ENCODE measurements at regions not wholly inside any gene's neighbourhood (a gene's known extent, or its start where the extent isn't known, plus 50 kb on each side); places are given as distances from the start of the nearest gene placed in this dataset.

- Histone ChIP-seq H3K36me3 (ENCODE audit: low read depth) (no peaks in the 10 kb centered on the region), H3K9me3 (peaks cover 20% of the 10 kb centered on the region), H3K4me1 (ENCODE audit: low read depth) (no peaks in the 10 kb centered on the region), H3K4me3 (no peak overlapping the region)
- ATAC-seq (no peak), DNase-seq (no peak)
- TF ChIP-seq CTCF (IDR thresholded peaks at IDR 0.05), result no peak
- intact Hi-C loops (cut with DNase I, micrococcal nuclease), result no loop called here
These were observed 2800.4 kb downstream of the PCDH9 start for GRCh38 chr13:64429691-64430090.

GRCh38 chr13:64428196-64428595, 2801.9 kb downstream of the PCDH9 start:
- no peak for DNase-seq
- no peaks in the 10 kb centered on the region for H3K4me1 ChIP-seq (ENCODE audit: low read depth)
- H3K36me3 ChIP-seq (ENCODE audit: low read depth), result no peaks in the 10 kb centered on the region
- no peak for ATAC-seq
- intact Hi-C loops (cut with DNase I, micrococcal nuclease), result no loop called here
- H3K9me3 ChIP-seq, result peaks cover 22% of the 10 kb centered on the region
- TF ChIP-seq CTCF (IDR thresholded peaks at IDR 0.05), result no peak
- no peak overlapping the region for H3K4me3 ChIP-seq

GRCh38 chr13:64423467-64423866, 2806.7 kb downstream of the PCDH9 start:
- no peak for ATAC-seq
- Histone ChIP-seq H3K4me3 (no peak overlapping the region), H3K9me3 (peaks cover 19% of the 10 kb centered on the region), H3K36me3 (ENCODE audit: low read depth) (no peaks in the 10 kb centered on the region), H3K4me1 (ENCODE audit: low read depth) (no peaks in the 10 kb centered on the region)
- intact Hi-C loops (cut with DNase I, micrococcal nuclease), result no loop called here
- no peak for DNase-seq
- no peak for TF ChIP-seq CTCF (IDR thresholded peaks at IDR 0.05)

GRCh38 chr13:64420181-64420580, 2810.0 kb downstream of the PCDH9 start:
- Histone ChIP-seq H3K36me3 (ENCODE audit: low read depth) (no peaks in the 10 kb centered on the region), H3K4me1 (ENCODE audit: low read depth) (no peaks in the 10 kb centered on the region), H3K9me3 (peaks cover 25% of the 10 kb centered on the region), H3K4me3 (no peak overlapping the region)
- TF ChIP-seq CTCF (IDR thresholded peaks at IDR 0.05), result no peak
- intact Hi-C loops (cut with DNase I, micrococcal nuclease), result no loop called here
- DNase-seq (no peak), ATAC-seq (no peak)

GRCh38 chr13:64417581-64417980, 2812.6 kb downstream of the PCDH9 start:
- no peak overlapping the region for H3K4me3 ChIP-seq
- intact Hi-C loops (cut with DNase I, micrococcal nuclease), result no loop called here
- no peaks in the 10 kb centered on the region for H3K4me1 ChIP-seq (ENCODE audit: low read depth)
- TF ChIP-seq CTCF (IDR thresholded peaks at IDR 0.05), result no peak
- ATAC-seq, result no peak
- H3K9me3 ChIP-seq, result peaks cover 23% of the 10 kb centered on the region
- H3K36me3 ChIP-seq (ENCODE audit: low read depth), result no peaks in the 10 kb centered on the region
- DNase-seq, result no peak

GRCh38 chr13:64414381-64414780, 2815.8 kb downstream of the PCDH9 start:
- no peak for DNase-seq
- H3K9me3 ChIP-seq, result peaks cover 38% of the 10 kb centered on the region
- no peak for TF ChIP-seq CTCF (IDR thresholded peaks at IDR 0.05)
- ATAC-seq, result no peak
- no peaks in the 10 kb centered on the region for H3K36me3 ChIP-seq (ENCODE audit: low read depth)
- no peaks in the 10 kb centered on the region for H3K4me1 ChIP-seq (ENCODE audit: low read depth)
- H3K4me3 ChIP-seq, result no peak overlapping the region
- intact Hi-C loops (cut with DNase I, micrococcal nuclease), result no loop called here

Data from mucosa of descending colon (tissue), 3 donors.